HepG2 (cell line): ENCODE measurements at regions not wholly inside any gene's neighbourhood (a gene's known extent, or its start where the extent isn't known, plus 50 kb on each side); places are given as distances from the start of the nearest gene placed in this dataset.

Experiments
- ATAC-seq: fragments of 200-7000 bp; cut with Tn5 transposase; 3 replicates; pipeline ENCODE4 v1.9.1; 2020; ENCODE audit warnings: mild to moderate bottlenecking, moderate library complexity
- BruUV-seq: library from RNA; stranded (reverse); fragments of 400-500 nt; replicated peaks from 2 replicates; lab custom pipeline; 2021; lab: Mats Ljungman, UMichigan
- CTCF ChIA-PET: fragments of 300-600 bp; formaldehyde crosslinking; extraction: SDS; loops from one replicate; lab custom pipeline; 2021; ENCODE audit warnings: low total read pairs, inconsistent platforms, low intra/inter-chr PET ratio; lab: Yijun Ruan, JAX
- POLR2A ChIA-PET: fragments of 350-600 bp; sonication (Branson Sonifier 250); formaldehyde crosslinking; loops from one replicate; lab custom pipeline; 2020; ENCODE audit warnings: antibody characterized with exemption, inconsistent platforms; lab: Yijun Ruan, JAX
- DNase-seq: peaks from one replicate; pipeline ENCODE4 v3.0.0-alpha.2; 2015; ENCODE audit warnings: low spot score
- FAIRE-seq: peaks from 3 replicates; lab custom pipeline; 2011; peaks lifted over from hg19 to GRCh38; lab: Jason Lieb, UNC
- H2AFZ ChIP-seq: one replicate; pipeline ENCODE4 v1.6.1; 2011; ENCODE audit warnings: low read length, inconsistent platforms
- H3K27ac ChIP-seq: fragments of 300-600 bp; 3 replicates; pipeline ENCODE4 v1.8.0; 2011; ENCODE audit warnings: mixed run types, mild to moderate bottlenecking, mixed read lengths, low read length, inconsistent platforms; ENCODE audit not compliant: insufficient read depth; ENCODE audit errors: extremely low read length
- H3K27me3 ChIP-seq, 2 experiments: fragments of 200-600 bp in 1 of 2; 2 replicates in 1 of 2; 3 replicates in 1 of 2; pipeline versions ENCODE4 v1.6.0 to v1.8.0; 2011; ENCODE audit warnings: low read length in 2 of 2, mild to moderate bottlenecking in 2 of 2, moderate library complexity in 2 of 2, inconsistent platforms in 1 of 2; ENCODE audit not compliant: insufficient read depth in 2 of 2, control insufficient read depth in 1 of 2
- H3K36me3 ChIP-seq, 2 experiments: fragments of 200-600 bp in 1 of 2; replicated peaks in 1 of 2; 2 replicates in 1 of 2; 3 replicates in 1 of 2; pipeline versions ENCODE4 v1.5.1 to v1.8.0; 2011; ENCODE audit warnings: low read length in 2 of 2, inconsistent platforms in 1 of 2; ENCODE audit not compliant: insufficient read depth in 2 of 2, control insufficient read depth in 1 of 2
- H3K4me1 ChIP-seq: 2 replicates; pipeline ENCODE4 v1.5.1; 2012; ENCODE audit warnings: low read length, inconsistent platforms; ENCODE audit not compliant: insufficient read depth
- H3K4me2 ChIP-seq: 2 replicates; pipeline ENCODE4 v1.6.0; 2011; ENCODE audit warnings: low read depth, low read length, inconsistent platforms
- H3K4me3 ChIP-seq, 3 experiments: fragments of 200-600 bp in 1 of 3; sonication (generic), shearing (Covaris generic) in 1 of 3; replicated peaks in 1 of 3; 2 replicates each; pipeline ENCODE4 v1.5.1; 2011 to 2016; ENCODE audit warnings: low read length in 3 of 3, inconsistent platforms in 2 of 3, low read depth in 2 of 3, mild to moderate bottlenecking in 2 of 3, control low read depth in 1 of 3, mixed read lengths in 1 of 3; ENCODE audit not compliant: insufficient read depth in 1 of 3
- H3K79me2 ChIP-seq: one replicate; pipeline ENCODE4 v1.6.1; 2011; ENCODE audit warnings: low read length, inconsistent platforms; ENCODE audit not compliant: insufficient read depth
- H3K9ac ChIP-seq: 2 replicates; pipeline ENCODE4 v1.6.0; 2011; ENCODE audit warnings: mild to moderate bottlenecking, low read depth, low read length, inconsistent platforms; ENCODE audit not compliant: insufficient read depth
- H3K9me3 ChIP-seq: 2 replicates; pipeline ENCODE4 v1.5.1; 2012; ENCODE audit warnings: mild to moderate bottlenecking, low read length
- H4K20me1 ChIP-seq: 2 replicates; pipeline ENCODE4 v1.6.0; 2011; ENCODE audit warnings: inconsistent platforms, mild to moderate bottlenecking, low read length, moderate library complexity; ENCODE audit not compliant: insufficient read depth
- CEBPB ChIP-seq: IDR thresholded peaks from 2 replicates; pipeline ENCODE4 v1.6.1; 2011; ENCODE audit warnings: low read depth, low read length, improper control_type of control experiment, borderline replicate concordance
- DRAP1 ChIP-seq: IDR thresholded peaks from 2 replicates; pipeline ENCODE4 v1.6.1; 2016; ENCODE audit warnings: missing genetic modification reagents, missing compliant biosample characterization
- EP300 ChIP-seq, 3 experiments: sonication (generic) in 1 of 3; formaldehyde crosslinking in 1 of 3; IDR thresholded peaks; 2 replicates each; pipeline versions ENCODE4 v1.5.1 to v1.6.1; 2011 to 2020; ENCODE audit warnings: low read depth in 2 of 3, low read length in 2 of 3, borderline replicate concordance in 1 of 3, improper control_type of control experiment in 1 of 3, mild to moderate bottlenecking in 1 of 3, missing genetic modification reagents in 1 of 3, moderate library complexity in 1 of 3
- GTF3A ChIP-seq: sonication (generic); formaldehyde crosslinking; conservative IDR thresholded peaks from 2 replicates; pipeline ENCODE4 v1.4.0; 2020; ENCODE audit warnings: mild to moderate bottlenecking, missing genetic modification reagents
- GZF1 ChIP-seq: sonication (generic); formaldehyde crosslinking; IDR thresholded peaks from 2 replicates; pipeline ENCODE4 v1.5.1; 2020; ENCODE audit warnings: mild to moderate bottlenecking, missing genetic modification reagents
- MTF1 ChIP-seq: sonication (generic); formaldehyde crosslinking; IDR thresholded peaks from 2 replicates; pipeline ENCODE4 v1.5.0; 2020; ENCODE audit warnings: missing genetic modification reagents
- MYC ChIP-seq: sonication (generic); formaldehyde crosslinking; IDR thresholded peaks from 2 replicates; pipeline ENCODE4 v1.9.0; 2021; ENCODE audit warnings: missing genetic modification reagents, borderline replicate concordance
- RXRA ChIP-seq: sonication (generic); formaldehyde crosslinking; IDR thresholded peaks from 2 replicates; pipeline ENCODE4 v1.5.1; 2020; ENCODE audit warnings: missing genetic modification reagents
- TAF1 ChIP-seq: sonication (generic); formaldehyde crosslinking; IDR thresholded peaks from 2 replicates; pipeline ENCODE4 v1.4.0; 2020; ENCODE audit warnings: missing genetic modification reagents
- ZBTB8A ChIP-seq: sonication (generic); formaldehyde crosslinking; IDR thresholded peaks from 2 replicates; pipeline ENCODE4 v1.4.0; 2020; ENCODE audit warnings: mild to moderate bottlenecking, low read depth, missing genetic modification reagents, borderline replicate concordance
- ZNF121 ChIP-seq: sonication (generic); formaldehyde crosslinking; IDR thresholded peaks from 2 replicates; pipeline ENCODE4 v1.5.0; 2020; ENCODE audit warnings: mild to moderate bottlenecking, missing genetic modification reagents
- ZNF646 ChIP-seq: sonication (generic); formaldehyde crosslinking; IDR thresholded peaks from 2 replicates; pipeline ENCODE4 v1.9.0; 2021; ENCODE audit warnings: mild to moderate bottlenecking, missing genetic modification reagents
- WGBS: methylation state at CpG from one replicate; pipeline ENCODE4 v1.1.6; 2017; ENCODE audit warnings: low lambda C conversion rate; 5-methylcytosine and 5-hydroxymethylcytosine counted together
- in situ Hi-C: cut with HindIII; loops from 2 replicates; pipeline ENCODE4 v1.10.0; 2017; ENCODE audit warnings: low pct_unique_long_range_greater_than_20kb; ENCODE audit not compliant: extremely low pct_ligation_motif_present
- intact Hi-C: fragments of 100-400 bp; cut with micrococcal nuclease; formaldehyde crosslinking; loops from one replicate; pipeline ENCODE4 v1.10.0; 2022; ENCODE audit not compliant: unreplicated experiment
- TF ChIP-seq, protein P1 (sequence below): sonication (generic); formaldehyde crosslinking; conservative IDR thresholded peaks from 2 replicates; pipeline ENCODE4 v1.4.0; 2020; ENCODE audit warnings: missing genetic modification reagents
- TF ChIP-seq, protein P2 (sequence below): IDR thresholded peaks from 2 replicates; pipeline ENCODE4 v1.6.1; 2016; ENCODE audit warnings: low read depth, control low read depth

- 7% methylated on average over 3 of the region's 3 CpGs for WGBS
- H3K27ac ChIP-seq = no peak overlapping the region
- H3K36me3 ChIP-seq = no peaks in the 10 kb centered on the region
- no peaks in the 10 kb centered on the region for H3K79me2 ChIP-seq
- H3K9me3 ChIP-seq = no peaks in the 10 kb centered on the region
- no peak overlapping the region for H2AFZ ChIP-seq
- no peaks in the 10 kb centered on the region for H3K4me1 ChIP-seq
- BruUV-seq = no TSS peak
- no peak overlapping the region for H3K9ac ChIP-seq
- no peak overlapping the region for H3K4me2 ChIP-seq
- ChIA-PET CTCF (no interaction called here), POLR2A (no interaction called here)
- H4K20me1 ChIP-seq = no peaks in the 10 kb centered on the region
- no peak overlapping the region for H3K4me3 ChIP-seq
- in situ Hi-C loops (no loop called here), intact Hi-C loops (no loop called here)
- FAIRE-seq (no peak), ATAC-seq (no peak), DNase-seq (no peak)
- no peaks in the 10 kb centered on the region for H3K27me3 ChIP-seq
- no peak for TF ChIP-seq GTF3A
- TF ChIP-seq ZNF121 (CRISPR knock-in tag) = no peak
- no peak for TF ChIP-seq ZNF646 (CRISPR knock-in tag)
- no peak for TF ChIP-seq TAF1 (CRISPR knock-in tag)
- TF ChIP-seq GZF1 (CRISPR knock-in tag) = no peak
- no peak for TF ChIP-seq MYC (CRISPR knock-in tag)
- TF ChIP-seq EP300 (IDR thresholded peaks at IDR 0.05; ENCODE audit: low read depth in 2 of 2, low read length in 2 of 2) = no peak
- TF ChIP-seq EP300 (CRISPR knock-in tag; IDR thresholded peaks at IDR 0.05; ENCODE audit: borderline replicate concordance) = no peak
- no peak for TF ChIP-seq ZBTB8A (CRISPR knock-in tag)
- TF ChIP-seq CEBPB = no peak
- no peak for TF ChIP-seq RXRA (CRISPR knock-in tag)
- TF ChIP-seq, protein P1, sequence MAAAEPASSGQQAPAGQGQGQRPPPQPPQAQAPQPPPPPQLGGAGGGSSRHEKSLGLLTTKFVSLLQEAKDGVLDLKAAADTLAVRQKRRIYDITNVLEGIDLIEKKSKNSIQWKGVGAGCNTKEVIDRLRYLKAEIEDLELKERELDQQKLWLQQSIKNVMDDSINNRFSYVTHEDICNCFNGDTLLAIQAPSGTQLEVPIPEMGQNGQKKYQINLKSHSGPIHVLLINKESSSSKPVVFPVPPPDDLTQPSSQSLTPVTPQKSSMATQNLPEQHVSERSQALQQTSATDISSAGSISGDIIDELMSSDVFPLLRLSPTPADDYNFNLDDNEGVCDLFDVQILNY (CRISPR knock-in tag) = no peak
- no peak for TF ChIP-seq DRAP1 (CRISPR knock-in tag)
- TF ChIP-seq MTF1 (CRISPR knock-in tag) = no peak
- TF ChIP-seq, protein P2, sequence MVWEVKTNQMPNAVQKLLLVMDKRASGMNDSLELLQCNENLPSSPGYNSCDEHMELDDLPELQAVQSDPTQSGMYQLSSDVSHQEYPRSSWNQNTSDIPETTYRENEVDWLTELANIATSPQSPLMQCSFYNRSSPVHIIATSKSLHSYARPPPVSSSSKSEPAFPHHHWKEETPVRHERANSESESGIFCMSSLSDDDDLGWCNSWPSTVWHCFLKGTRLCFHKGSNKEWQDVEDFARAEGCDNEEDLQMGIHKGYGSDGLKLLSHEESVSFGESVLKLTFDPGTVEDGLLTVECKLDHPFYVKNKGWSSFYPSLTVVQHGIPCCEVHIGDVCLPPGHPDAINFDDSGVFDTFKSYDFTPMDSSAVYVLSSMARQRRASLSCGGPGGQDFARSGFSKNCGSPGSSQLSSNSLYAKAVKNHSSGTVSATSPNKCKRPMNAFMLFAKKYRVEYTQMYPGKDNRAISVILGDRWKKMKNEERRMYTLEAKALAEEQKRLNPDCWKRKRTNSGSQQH (CRISPR knock-in tag) = no peak
Measured at GRCh38 chr5:89281766-89282553, 399.0 kb upstream of the MEF2C start.
